Hepatic stellate cell (primary cell): ENCODE measurements at regions not wholly inside any gene's neighbourhood (a gene's known extent, or its start where the extent isn't known, plus 50 kb on each side); places are given as distances from the start of the nearest gene placed in this dataset.

ENCODE experiments used
- DNase-seq: peaks from one replicate; pipeline ENCODE4 v3.0.0; 2011; ENCODE audit warnings: low spot score

DNA sequence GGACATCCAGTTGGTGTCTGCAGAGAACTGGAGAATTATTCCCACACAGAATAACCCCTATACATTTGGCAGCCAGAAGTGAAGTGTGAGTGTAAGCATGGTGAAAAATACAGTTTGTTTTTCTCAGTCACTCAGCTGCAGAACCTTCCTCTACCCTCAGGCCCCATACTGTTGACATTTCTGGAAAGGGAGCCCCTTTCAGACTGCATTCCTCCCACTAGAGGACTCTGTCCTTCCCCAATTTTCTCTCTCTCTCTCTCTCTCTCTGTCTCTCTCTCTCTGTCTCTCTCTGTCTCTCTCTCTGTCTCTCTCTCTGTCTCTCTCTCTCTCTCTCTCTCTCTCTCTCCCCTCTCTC, 86.8 kb upstream of the STEAP1B start:
- no peak for DNase-seq

DNA sequence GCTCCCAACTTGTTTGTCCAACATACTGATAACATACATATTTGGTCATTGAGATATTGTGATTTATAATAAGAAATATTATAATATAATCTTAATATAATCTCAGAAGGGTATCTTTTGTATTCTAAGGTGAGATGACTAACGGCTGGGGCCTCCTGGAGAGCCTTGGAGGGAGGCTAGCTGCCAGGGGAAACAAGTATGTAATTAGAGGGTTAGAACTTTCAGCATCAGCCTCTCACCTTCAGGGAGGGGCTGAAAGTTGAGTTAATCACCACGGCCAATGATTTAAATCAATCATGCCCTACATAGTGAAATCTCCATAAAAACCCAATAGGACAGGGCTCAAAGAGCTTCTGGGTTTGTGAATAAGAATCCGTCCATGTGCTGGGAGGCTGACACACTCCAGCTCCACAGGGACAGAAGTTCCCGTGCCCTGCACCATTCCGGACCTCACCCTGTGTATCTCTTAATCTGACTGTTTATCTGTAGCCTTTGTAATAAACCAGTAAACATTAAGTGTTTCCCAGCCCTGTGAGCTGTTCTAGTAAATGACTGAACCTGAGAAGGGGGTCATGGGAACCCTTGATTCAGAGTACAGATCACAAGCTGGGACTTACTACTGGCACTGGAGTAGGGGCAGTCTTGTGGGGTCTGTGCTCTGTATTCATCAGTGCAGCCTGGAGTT, 86.3 kb upstream of the STEAP1B start:
- no peak for DNase-seq

DNA sequence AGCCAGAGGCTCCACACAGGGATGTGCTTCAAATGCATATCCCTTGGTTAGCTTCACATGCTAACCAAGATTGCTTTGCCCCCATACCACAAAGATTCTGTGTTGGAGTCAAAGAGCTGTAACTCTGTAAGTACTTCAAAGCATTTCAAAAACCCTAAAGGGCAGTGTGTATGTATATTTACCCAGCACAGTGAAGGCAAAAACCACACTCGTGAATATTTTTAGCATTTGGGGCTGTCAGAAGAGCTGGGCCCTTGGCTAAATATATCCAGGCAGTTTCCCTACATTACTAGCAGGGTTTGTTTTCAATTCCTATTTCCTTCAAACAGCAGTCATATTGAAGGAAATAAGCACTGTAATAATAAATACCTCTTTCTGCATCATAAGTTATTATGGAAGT, 84.2 kb upstream of the STEAP1B start:
- DNase-seq = no peak

DNA sequence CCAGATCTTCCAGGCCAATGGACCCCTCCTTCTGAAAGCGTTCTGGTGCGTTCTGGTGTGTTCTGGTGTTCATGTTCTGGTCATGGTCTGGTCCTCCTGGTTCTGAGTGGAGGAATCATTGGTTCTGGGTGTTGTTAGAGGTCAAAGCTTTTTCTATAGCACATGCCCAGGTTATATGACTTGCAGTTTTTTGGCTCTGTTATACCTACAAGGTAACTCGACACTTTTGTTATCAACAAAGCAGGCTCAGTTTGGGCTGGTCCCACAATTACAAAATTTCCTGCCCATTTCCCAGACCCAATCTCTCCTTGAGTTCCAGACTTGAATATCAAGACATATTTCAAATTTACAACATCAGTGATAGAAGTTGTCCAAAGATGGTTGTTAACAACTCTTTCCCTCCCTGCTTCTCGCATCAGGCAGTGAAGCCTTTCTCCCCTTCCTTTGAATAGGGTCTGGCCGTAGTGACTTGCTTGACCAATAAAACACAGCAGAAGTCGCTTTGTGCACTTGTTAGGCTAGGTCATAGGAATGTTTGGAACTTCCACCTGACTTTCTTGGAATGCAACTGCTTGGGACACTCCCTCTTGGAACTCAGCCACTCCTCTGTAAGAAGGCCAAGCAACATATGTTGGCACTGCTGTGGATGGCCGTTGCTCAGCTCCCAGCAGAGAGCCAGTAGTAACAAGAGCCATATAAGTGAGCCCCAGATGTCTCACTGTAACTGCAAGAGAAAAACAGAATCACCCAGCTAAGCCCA, 83.1 kb upstream of the STEAP1B start:
- DNase-seq = no peak

DNA sequence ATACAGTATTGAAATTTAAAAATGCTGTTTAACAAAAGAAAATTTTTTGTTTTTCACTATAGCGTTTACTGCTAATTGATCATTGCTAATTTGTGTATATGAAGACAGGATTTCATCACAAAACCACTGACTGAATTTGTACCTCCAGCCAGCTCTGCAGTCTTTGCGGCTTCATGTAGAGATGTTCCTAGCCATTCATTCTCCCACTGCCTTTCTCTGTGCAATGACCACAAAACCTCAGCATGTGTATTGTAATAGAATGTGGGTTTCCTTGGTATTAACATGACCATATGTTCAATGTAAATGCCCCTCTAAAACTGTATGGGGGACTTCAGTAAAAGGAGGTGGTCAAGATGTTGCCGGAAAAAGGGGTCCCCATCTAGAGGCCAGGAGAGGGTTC, 81.1 kb upstream of the STEAP1B start:
- DNase-seq = no peak

DNA sequence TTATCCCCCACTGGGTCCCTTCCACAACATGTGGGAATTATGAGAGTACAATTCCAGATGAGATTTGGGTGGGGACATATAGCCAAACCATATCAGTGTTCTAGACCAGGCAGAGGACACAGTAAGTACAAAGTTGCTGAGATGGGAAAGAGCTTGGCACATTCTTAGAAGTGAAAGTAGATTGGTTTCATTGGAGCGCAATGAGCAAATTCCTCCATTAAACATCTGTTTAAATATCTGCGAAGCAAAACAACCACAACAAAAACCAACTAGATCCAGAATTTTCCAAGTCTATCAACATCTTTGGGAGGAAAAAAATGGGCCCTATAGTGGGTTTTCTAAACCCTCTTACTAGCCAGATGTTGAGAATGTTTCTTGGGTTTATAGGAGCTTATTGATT, 80.0 kb upstream of the STEAP1B start:
- DNase-seq = no peak

DNA sequence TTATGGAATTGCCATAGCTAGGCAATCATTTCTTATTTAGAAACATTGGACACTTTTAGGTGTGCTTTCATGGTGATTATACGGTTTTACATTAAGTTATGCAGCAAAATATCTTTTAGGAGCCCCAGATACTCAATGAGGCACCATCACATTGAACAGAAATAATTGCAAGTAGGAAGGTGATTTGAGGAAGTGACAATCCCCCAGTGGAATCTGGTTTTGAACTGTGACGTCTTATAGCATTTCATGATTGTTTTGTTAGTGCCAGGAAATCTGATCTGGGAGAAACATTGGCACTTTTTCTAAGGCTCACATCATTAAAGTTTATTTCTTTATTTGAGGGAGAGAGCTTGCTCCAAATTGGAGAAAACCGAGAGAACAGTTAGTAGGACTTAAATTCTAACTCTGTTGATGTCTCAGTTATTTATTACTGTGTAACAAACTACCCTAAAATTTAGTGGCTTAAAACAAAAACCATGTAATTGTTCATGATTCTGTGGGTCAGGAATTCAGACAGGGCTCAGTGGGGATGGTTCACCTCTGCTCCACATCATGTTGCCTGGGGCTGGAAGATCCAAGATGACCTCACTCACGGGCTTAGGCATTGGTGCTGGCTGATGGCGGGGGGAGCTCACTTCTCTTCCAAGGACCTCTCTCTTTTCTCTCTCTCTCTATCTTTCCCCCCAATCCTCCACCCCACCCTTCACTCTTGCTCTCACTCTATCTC, 78.2 kb upstream of the STEAP1B start:
- no peak for DNase-seq

DNA sequence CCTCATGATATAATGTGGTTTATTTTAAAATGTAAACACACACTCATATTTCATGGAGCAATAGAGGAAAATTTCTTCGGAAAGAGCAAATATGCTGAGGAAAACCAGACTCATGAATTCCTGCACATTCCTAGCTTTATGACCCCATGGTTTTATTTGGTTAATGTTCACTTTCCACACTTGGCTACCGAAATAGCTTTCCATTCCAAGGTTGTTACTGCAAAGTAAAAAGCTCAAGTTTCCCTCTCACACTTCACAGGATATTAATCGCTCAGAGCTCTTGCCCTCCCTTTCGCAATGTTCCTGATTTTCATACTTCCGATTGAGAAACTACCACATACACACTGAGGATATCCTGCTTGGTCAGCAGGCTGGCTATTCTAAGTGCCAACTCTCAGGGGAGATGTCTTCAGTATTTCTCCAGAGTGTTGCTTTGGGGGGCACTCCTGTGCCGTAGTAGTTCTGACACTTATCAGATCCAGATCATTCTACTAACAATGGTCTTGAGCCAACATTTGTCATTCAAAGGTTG, 77.5 kb upstream of the STEAP1B start:
- DNase-seq = no peak

DNA sequence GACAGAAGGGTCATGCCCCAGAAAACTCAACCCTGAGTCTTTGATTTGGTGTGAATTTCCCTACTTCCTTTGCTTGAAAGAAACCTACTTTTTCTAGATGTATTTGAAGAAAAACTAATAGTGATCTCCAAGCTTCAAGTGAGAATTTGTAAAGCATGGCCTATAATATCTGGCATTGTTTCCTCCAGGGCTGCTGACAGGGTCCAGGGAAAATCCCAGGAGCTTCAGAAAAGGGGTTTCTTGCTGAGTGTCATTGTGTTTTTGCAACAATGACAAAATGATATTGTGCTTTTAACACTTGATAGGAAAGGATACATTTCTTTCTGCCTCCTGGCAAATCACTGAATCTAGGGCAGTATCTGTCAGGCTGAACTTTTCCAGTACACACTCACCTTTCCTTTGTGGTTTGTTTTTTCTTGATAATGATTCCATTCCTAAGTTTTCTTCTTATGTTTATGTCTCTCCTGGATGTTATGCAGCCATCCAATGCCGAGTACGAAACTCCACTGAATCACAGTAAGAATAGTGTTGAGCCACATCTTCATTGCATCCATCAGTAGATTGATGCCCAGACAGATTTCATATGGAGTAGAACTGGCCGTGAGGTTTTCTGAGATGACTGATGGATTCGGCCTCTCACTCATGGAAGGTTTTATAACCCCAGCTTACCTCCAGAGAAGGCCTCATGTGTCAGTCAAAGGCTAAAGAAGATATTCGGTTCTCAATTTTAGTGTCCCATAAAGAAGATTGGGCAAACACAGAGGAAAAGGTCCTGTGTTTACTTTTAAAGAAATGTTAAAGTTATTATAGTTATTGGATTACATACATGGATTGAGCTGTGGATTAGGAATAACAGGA, 76.9 kb upstream of the STEAP1B start:
- no peak for DNase-seq

DNA sequence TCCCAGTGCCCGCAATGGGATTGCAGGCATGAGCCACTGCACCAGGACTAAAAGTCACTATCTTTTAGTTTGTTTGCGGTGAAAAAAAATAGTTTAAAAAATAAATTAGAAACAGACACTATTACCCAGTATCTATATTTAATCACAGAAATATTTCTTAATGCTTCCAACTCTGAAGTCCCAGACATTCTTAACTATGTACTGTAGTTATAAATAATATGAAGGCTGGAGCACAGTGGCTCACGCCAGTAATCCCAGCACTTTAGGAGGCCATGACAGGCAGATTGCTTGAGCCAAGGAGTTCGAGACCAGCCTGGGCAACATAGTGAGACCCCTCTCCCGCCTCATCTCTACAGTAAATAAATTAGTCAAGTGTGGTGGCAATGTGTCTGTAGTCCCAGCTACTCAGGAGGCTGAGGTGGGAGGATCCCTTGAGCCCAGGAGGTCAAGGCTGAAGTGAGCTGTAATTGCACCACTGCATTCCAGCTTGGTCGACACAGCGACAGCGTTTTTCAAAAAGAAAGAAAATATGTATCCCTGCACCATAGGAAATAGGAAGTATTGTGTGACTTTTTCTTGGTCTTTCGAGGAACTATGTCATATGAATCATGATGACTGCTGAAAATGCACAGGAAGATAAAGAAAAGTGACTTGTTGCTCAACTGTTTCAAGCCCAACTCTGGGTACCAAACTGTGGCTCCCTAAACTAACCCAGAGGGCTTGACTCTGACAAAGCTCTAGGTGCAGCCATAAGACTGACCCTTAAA, 74.9 kb upstream of the STEAP1B start:
- DNase-seq = no peak

DNA sequence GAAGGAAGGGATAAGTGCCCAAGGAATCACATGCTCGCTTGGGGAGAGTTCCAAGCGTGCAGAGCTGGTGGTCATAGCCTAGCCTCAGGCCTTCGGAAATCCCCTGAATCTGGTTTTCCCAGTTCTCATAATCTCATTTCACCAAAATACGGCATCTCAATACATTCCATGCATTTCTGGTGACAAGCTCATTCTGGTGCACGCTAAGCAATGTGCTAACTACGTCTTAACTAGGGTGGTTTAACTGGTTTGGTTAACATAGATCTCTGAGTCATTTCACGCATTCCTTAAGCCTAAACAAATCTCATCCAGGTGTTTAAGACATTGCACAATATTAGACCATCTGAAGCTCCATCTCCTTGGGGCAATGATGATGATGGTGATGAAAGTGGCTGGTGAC, 72.9 kb upstream of the STEAP1B start:
- DNase-seq = no peak

DNA sequence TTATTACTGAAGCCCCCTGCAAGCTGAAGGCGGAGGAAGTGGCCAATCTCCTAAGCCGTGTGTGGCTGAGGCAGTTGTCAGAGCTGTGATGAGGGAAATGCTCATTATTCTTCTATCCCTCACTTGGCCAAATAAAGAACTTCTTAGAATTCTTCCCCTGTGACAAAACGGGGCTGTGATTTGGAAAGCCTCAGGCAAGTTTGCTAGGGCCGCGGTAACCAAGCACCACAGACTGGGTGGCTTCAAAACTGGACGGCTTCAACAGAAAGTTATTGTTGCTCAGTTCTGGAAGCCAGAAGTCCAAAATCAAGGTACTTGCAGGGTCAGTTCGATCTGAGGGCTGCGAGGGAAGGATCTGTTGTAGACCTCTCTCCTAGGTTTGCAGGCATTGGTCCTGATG, 72.3 kb upstream of the STEAP1B start:
- DNase-seq = no peak

DNA sequence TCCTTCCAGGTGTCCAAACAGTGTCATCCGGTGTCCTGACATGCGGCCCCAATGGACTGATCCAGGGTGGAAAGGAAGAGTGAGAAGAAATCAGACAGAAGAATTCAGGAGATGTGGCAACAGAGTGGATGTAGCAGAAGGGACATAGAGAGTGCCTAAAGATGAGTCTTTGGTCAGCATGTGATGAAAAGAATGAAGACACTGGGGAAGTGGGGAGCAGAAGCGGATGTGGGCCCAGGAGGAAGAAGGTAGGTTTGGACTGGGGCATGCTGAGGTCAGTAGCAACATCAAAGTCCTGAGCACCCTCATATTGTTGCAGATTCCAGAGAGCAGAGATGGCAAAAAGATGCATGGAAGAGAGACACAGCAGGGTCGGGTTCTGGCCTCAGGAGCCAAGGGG, 71.8 kb upstream of the STEAP1B start:
- no peak for DNase-seq

DNA sequence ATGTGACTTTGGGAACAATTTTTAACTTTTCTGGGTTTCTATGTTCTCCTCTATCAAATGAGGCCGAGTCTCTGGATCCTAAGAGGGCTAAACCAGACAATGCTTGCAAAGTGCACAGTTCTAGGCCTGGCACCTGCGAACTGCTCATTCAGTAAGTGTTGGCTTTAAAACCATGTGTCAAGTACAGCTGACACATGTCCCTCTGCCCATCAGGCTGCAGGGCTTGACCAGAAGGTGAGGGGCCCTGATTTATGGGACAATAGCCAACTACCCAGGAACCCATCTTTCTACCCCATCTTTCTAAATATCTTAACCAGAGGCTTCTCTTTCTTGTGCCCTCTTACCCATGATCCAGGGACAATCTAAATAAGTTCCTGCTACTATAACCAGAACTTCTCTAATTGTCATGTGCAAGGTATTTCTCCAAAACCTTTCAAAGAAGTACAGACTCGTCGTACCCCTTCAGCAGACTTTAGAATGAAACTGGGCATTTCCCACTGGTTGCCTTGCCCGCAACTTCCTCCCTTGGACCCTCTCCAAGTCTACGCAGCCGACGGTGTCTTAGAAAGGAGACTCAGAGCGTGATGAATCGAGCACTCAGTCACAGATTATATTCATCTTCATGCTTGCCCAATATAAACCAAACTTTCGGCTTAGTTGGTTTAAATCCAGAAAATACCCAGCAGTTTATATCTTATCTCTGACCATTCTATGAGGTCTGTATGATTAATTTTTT, 69.8 kb upstream of the STEAP1B start:
- DNase-seq = no peak

DNA sequence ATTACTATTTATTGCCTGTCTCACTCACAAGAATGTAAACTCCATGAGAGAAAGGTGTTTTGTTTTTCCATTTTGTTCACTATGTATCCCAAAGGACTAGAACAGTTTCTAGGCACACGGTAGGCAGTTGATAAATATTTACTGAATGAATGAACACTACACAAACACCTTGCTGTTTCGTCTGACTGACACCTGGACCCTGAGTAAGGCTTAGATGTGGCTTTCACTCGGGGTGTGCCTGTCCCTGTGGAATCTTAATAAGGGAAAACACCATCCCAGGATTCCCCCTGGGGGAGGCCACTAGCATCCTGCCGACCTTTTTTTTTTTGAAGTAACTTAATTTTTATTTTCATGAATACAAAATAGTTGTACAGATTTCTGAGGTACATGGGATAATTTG, 66.6 kb upstream of the STEAP1B start:
- no peak for DNase-seq

DNA sequence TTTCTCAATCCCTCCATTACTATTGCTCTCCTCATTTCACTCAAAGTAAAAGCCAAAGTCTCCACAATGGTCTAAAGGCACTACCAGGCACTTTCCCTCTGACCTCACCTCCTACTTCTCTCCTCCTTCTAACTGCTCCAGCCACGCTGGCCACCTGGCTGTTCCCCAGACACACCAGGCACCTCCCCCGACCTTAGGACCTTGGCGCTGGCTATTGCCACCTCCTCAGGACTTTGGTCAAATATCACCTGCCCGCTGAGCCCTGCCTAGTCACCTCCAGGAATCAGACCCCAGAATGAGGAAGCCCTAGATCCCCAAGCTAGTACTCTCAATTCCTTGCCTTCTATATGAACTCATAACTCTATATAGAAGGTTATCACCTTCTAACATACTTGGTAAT, 66.2 kb upstream of the STEAP1B start:
- no peak for DNase-seq

DNA sequence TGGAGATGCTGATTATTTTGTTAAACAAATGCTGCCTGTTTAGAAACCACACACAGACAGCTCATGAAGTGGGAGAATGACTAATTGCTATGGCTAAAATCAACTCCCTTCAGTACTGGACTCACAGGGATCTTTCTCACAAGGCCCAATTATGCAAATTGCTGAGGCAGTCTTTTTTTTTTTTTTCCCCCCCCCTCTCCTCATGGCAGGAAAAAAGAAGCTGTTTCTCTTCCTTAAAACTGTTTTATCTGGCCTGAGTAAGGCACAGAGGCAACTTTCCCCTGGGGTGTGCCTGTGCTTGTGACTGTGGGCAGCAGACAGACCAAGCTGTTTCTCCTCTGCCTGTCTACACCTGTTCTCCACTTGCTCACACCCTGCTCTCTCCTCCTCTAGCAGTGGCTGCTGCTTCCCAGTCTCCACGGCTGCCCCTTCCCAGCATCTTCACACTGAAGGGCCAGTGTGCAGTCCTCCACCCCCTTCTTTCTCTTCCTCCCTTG, 65.4 kb upstream of the STEAP1B start:
- no peak for DNase-seq

DNA sequence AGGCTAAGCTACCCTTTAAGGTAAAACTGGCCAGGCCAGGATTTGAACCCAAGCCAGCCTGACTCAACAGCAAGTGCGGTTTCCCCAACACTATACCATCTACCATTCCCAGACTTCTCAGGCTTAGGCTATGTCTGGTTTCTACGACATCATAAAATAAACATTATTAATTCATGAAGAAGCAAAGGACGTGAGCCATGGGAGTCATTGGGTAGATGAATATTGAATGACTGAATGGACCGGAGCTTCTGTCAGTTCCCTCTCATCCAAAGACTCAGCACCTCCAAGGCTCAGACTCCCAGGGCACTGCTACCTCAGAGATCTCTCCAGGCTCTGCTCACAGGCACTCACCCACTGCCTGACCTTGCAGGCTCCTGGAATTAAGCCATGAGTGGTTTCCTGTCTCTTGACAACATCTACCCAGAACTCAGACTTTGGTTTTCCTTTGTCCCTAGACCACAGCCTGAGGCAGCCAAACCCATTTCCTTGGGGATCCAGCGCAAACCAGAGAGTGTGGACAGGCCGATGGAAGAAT, 64.6 kb upstream of the STEAP1B start:
- DNase-seq = peak; percentile 60

DNA sequence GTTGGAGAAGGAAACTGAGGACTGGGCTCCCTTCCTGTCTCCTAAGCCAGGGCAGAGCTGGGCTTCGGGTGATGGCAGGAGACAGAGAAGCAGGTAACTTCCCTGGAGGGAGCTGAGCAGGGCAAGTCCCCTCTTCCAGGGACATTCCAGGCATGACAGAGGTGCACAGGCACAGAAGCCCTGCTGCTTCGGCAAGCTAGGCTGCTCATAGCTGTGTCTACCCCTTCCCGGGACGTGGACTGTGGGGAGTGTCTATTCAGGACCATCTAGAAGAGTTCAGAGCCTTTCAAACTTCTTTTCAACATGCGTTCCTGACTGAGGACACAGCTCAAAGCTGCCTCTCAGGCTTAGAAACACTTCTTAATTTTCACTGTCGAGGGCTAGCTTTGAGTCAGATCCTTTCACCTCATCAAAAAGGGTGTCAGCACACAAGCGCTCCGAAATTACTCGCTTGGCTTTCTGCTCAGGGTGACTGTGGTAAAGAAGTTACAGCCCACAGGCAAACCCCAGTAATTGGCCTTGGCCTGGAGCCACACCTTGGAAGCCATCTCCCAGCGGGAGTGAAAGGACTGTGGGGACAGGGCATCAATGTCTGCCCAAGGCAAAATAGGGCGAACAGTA, 63.7 kb upstream of the STEAP1B start:
- DNase-seq = no peak

DNA sequence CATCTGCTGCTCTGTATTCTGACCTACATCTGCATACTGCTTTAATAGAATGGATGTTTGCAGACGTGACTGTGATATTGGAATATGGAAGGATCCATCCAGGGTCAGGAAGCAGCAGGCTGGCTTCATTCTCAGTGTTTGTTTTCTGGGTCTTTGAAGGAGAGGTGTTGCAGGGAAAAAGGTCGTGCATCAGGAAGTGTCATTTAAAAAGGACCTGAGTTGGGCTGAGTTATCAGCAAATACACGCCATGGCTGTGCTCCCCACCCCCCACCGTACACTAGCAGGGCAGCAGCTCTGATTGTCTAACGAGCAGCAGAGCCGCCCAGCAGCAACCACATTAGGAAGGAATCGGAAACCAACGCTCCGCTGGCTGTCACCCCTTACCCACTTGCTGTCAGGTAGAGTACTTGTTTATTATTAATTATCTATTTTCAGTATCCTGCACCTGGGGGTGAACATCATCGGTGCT, 63.1 kb upstream of the STEAP1B start:
- no peak for DNase-seq
